EL (cell line): ENCODE measurements at regions not wholly inside any gene's neighbourhood (a gene's known extent, or its start where the extent isn't known, plus 50 kb on each side); places are given as distances from the start of the nearest gene placed in this dataset.

Experiments used
- DNase-seq: peaks from one replicate; pipeline ENCODE4 v3.0.0-alpha.2; 2016

GRCh38 chr12:11946161-11946560, 124.6 kb upstream of the BCL2L14 start:
- no peak for DNase-seq

GRCh38 chr12:11947213-11947612, 123.5 kb upstream of the BCL2L14 start:
- no peak for DNase-seq

- no peak for DNase-seq
These were observed 120.9 kb upstream of the BCL2L14 start for GRCh38 chr12:11949738-11950411.

- no peak for DNase-seq
These were observed 119.5 kb upstream of the BCL2L14 start for GRCh38 chr12:11951209-11951608.

- DNase-seq = no peak
These were observed 117.2 kb upstream of the BCL2L14 start for GRCh38 chr12:11953523-11953922.

- DNase-seq = no peak
These were observed 116.6 kb upstream of the BCL2L14 start for GRCh38 chr12:11954181-11954580.

GRCh38 chr12:11958221-11959091, 112.3 kb upstream of the BCL2L14 start:
- peak; percentile 91 for DNase-seq

GRCh38 chr12:11959117-11959823, 111.5 kb upstream of the BCL2L14 start:
- DNase-seq = no peak

- DNase-seq = no peak
These were observed 110.1 kb upstream of the BCL2L14 start for GRCh38 chr12:11960646-11961045.

GRCh38 chr12:11961686-11962085, 109.1 kb upstream of the BCL2L14 start:
- no peak for DNase-seq

- DNase-seq = no peak
These were observed 107.9 kb upstream of the BCL2L14 start for GRCh38 chr12:11962860-11963259.

- no peak for DNase-seq
These were observed 106.8 kb upstream of the BCL2L14 start for GRCh38 chr12:11963841-11964471.

- no peak for DNase-seq
These were observed 105.4 kb upstream of the BCL2L14 start for GRCh38 chr12:11965258-11965910.

GRCh38 chr12:11967376-11968047, 103.2 kb upstream of the BCL2L14 start:
- DNase-seq = no peak

- no peak for DNase-seq
These were observed 102.7 kb upstream of the BCL2L14 start for GRCh38 chr12:11968048-11968383.

- no peak for DNase-seq
These were observed 102.2 kb upstream of the BCL2L14 start for GRCh38 chr12:11968516-11968915.

- DNase-seq = no peak
These were observed 101.1 kb upstream of the BCL2L14 start for GRCh38 chr12:11969437-11970154.

GRCh38 chr12:11970155-11970520, 100.6 kb upstream of the BCL2L14 start:
- DNase-seq = no peak

- DNase-seq = no peak
These were observed 97.3 kb upstream of the BCL2L14 start for GRCh38 chr12:11973396-11973795.

- no peak for DNase-seq
These were observed 94.7 kb upstream of the BCL2L14 start for GRCh38 chr12:11976005-11976404.

GRCh38 chr12:11978726-11979384, 91.9 kb upstream of the BCL2L14 start:
- peak; percentile 33 for DNase-seq
